ENCODE measurements at regions not wholly inside any gene's neighbourhood (a gene's known extent, or its start where the extent isn't known, plus 50 kb on each side); places are given as distances from the start of the nearest gene placed in this dataset.
"Not testable (repeated sequence)": the region's sequence is repeated elsewhere in the genome, so short reads cannot be mapped to it uniquely, and the experiment has no call there.

DNA sequence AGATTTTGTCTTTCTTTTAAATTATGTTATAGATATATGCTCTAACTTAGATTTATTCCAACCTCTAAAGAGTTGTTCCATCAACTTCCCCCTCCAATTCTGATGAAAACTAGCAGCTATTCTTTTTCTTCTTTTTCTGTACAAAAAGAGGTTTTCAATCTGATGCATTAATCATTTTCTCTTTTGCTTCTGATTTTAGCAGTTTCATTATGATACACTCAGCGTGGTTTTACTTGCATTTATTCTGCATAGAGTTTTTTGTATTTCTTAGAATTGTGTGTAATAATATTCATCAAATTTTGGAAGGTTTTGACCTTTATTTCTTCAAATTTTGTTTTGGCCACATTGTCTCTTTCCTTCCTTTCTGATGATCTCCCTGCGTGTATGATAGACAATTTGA lies 968.1 kb upstream of the CDH18 start:
- H3K4me1 ChIP-seq (ENCODE audit: insufficient read depth, low read length): no peaks in the 10 kb centered on the region
- H3K27me3 ChIP-seq (ENCODE audit: insufficient read depth, low read length): no peaks in the 10 kb centered on the region
- no peaks in the 10 kb centered on the region for H3K9me3 ChIP-seq (ENCODE audit: low read depth, low read length)
- no peak overlapping the region for H3K4me3 ChIP-seq (ENCODE audit: low read length)

DNA sequence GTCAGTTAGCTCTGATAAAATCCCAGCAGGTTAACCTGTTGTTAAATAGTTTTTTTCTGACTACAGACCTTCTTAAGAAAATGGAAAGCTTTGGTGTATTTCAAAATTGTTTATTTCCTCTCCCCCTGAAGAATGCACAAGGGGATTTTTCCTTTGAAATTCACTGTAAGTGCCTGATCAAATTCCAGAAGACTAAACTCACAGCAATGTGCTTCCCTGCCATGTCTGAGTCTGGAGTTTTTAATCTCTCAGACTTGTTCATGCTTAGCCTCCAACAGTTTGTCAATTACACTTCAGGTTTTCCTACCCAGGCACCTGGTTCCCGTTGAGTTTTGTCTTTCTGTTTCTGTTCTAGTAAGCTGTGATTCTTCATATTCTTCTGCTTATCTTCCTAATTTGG lies 961.6 kb upstream of the CDH18 start:
- no peak overlapping the region for H3K4me3 ChIP-seq (ENCODE audit: low read length)
- H3K9me3 ChIP-seq (ENCODE audit: low read depth, low read length): peaks cover 12% of the 10 kb centered on the region
- H3K4me1 ChIP-seq (ENCODE audit: insufficient read depth, low read length): no peaks in the 10 kb centered on the region
- no peaks in the 10 kb centered on the region for H3K27me3 ChIP-seq (ENCODE audit: insufficient read depth, low read length)

DNA sequence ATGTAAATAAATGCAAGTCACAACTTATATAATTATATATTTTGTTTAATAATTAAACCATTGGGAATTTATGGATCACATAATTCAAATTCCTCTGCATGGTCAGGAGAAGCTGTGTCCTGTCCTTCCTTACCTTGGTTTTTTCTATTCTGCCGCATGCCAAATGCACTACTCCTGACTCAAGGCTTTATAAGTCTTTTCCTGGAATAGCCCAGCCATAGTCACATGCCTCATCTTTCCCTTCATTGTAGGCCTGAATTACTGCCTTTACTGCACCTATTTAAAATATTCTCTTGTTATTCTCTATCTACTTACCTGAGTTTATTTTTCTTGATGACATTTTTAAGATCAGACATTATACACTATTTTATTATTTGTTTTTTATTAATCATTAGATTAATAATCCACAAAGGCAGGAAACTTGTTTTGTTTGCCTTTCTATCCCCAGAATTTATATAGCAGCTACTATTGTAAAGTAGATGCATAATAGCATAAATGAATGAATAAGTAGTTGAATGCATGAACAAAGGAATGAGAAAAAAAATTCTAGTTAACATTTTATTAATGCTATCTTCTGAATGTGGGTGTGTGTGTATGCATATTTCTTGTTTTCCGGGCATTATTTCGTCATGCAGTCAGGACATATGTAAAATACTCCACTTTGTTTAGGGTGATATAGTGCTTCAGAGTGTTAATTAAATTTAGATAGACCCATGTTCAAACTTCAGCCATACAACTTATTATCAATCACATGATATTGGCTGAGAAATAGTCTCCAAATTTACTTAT lies 955.4 kb upstream of the CDH18 start:
- not testable (repeated sequence) for H3K4me3 ChIP-seq (ENCODE audit: low read length); H3K27me3 ChIP-seq (ENCODE audit: insufficient read depth, low read length); H3K4me1 ChIP-seq (ENCODE audit: insufficient read depth, low read length)
- H3K9me3 ChIP-seq (ENCODE audit: low read depth, low read length): peaks cover 11% of the 10 kb centered on the region

DNA sequence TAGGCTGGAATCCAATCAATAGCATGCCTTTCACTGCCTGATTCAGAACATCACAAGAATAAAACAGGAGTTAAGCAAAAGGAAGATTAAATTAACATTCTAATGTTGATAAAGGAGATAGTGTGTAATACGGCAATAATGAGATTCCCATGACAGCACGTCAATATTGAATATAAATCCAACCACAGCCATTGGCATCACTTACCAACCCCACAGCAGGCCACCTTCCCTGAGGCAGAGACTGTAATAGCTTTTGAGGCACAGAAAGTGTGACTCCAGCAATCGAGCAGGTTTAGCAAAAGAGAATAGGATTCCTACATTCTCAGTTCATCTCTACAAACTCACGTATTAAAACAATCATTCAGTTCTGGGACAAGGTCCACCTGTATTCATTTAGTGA lies 954.6 kb upstream of the CDH18 start:
- not testable (repeated sequence) for H3K9me3 ChIP-seq (ENCODE audit: low read depth, low read length); H3K4me1 ChIP-seq (ENCODE audit: insufficient read depth, low read length); H3K27me3 ChIP-seq (ENCODE audit: insufficient read depth, low read length); H3K4me3 ChIP-seq (ENCODE audit: low read length)

DNA sequence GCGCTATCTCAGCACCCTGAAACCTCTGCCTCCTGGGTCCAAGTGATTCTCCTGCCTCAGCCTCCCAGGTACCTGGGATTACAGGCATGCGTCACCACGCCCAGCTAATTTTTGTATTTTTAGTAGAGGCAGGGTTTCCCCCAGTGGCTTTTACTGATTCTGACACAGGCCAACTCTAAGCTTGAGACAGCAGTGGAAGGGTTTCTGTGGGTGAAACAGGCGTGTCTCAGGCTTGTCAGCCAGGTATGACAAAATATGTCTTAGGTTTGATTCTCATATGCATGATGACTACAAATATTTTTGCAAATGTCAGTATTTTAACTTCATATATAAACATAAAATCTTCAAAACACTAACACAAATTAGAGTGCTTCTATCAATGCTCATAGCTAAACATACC lies 952.8 kb upstream of the CDH18 start:
- not testable (repeated sequence) for H3K27me3 ChIP-seq (ENCODE audit: insufficient read depth, low read length); H3K4me3 ChIP-seq (ENCODE audit: low read length); H3K4me1 ChIP-seq (ENCODE audit: insufficient read depth, low read length); H3K9me3 ChIP-seq (ENCODE audit: low read depth, low read length)

GRCh38 chr5:20890936-20891335 lies 902.9 kb upstream of the CDH18 start:
- not testable (repeated sequence) for H3K4me3 ChIP-seq (ENCODE audit: low read length); H3K9me3 ChIP-seq (ENCODE audit: low read depth, low read length); H3K4me1 ChIP-seq (ENCODE audit: insufficient read depth, low read length); H3K27me3 ChIP-seq (ENCODE audit: insufficient read depth, low read length)

- not testable (repeated sequence) for H3K27me3 ChIP-seq (ENCODE audit: insufficient read depth, low read length); H3K9me3 ChIP-seq (ENCODE audit: low read depth, low read length); H3K4me3 ChIP-seq (ENCODE audit: low read length)
Measured at GRCh38 chr5:20875726-20876125, 887.7 kb upstream of the CDH18 start.

DNA sequence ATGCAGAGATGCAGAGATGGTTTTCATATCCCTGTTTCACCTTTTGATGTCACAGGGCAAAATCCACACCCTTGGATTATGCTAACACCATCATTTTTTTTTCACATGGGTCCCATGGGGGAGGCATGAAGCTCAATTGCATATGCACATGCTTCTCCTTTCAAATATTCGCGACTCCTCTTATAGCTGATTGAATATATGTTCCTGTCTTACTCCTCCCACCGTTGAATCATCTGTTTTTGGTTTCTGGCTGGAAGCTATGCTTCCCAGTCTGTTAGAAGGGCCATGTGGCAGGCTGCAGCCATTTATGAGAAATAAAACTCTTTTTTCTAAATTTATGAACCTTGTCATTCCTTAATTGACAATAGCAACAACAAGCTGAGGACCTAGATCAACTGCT lies 877.9 kb upstream of the CDH18 start:
- not testable (repeated sequence) for H3K27me3 ChIP-seq (ENCODE audit: insufficient read depth, low read length); H3K4me1 ChIP-seq (ENCODE audit: insufficient read depth, low read length); H3K9me3 ChIP-seq (ENCODE audit: low read depth, low read length); H3K4me3 ChIP-seq (ENCODE audit: low read length)

More at GRCh38 chr5:20875726-20876125, 887.7 kb upstream of the CDH18 start:
- not testable (repeated sequence) for H3K4me1 ChIP-seq (ENCODE audit: insufficient read depth, low read length)

DNA sequence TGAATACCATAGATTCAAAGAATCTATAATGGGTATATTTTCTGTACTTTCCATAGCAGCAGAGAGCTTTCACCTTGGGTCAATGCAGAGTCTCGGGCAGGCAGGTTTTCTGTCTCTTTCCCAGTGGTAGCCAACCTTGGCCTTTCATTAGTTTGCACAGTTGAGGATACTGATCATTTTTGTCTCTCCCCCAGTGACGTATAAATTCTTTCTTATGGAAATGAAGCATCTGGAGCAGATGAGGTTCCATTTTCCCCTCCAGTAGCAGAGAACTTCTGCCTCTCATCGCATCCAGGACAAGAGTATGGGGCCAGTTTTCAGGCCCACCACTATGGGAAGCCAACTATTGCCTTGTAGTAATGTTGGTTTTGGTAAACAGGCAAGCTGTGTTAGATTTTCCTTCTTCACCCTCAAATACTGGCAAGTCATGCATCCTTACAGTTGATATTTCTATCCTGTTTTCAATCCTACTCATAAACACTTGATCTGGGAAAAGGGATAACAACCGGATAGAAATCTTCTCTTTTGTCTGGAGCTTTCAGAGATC lies 845.2 kb upstream of the CDH18 start:
- H3K4me1 ChIP-seq (ENCODE audit: insufficient read depth, low read length): no peaks in the 10 kb centered on the region
- no peak overlapping the region for H3K4me3 ChIP-seq (ENCODE audit: low read length)
- H3K27me3 ChIP-seq (ENCODE audit: insufficient read depth, low read length): no peaks in the 10 kb centered on the region
- peaks cover 6% of the 10 kb centered on the region for H3K9me3 ChIP-seq (ENCODE audit: low read depth, low read length)

DNA sequence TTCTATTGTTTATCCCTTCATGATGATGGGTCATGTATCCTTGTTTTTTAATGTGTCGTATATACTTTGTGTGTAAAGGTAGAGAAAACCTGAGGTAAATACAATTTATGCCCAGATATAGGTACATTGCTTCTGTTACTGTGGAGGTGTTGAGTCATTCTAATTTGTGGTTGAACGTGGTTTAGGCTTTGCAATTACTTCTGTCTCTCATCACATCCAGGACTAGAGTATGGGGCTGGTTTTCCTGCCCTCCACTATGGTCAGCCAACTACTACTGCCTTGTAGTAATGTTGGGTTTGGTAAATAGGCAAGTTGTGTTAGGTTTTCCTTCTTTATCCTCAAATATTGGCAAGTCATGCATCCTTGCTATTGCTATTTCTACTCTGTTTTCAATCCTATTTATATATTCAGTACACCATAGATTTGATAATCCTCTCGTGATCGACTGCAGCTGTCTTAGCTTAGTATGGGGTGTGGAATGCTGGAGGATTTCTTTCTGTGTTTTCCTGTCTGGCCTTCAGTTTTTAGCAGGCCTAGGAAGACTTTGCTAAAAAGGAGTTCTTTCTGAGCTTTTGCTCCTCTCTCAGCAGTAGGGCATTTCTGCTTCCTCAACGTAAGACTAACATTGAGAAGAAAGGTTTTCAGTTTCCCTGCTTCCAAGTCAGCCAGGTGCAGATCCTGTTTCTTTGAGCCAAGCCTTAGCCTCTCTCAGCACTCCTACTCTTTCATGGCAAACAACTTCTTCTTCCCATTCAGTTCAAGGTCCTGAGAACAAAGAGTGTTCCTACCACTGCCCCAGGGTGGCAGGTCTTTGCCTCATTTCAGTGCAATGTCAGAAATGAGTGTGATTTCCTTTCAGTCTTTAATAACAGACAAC lies 844.4 kb upstream of the CDH18 start:
- Histone ChIP-seq H3K4me3 (ENCODE audit: low read length) (no peak overlapping the region), H3K9me3 (ENCODE audit: low read depth, low read length) (peaks cover 6% of the 10 kb centered on the region)

GRCh38 chr5:20825951-20826350 lies 838.0 kb upstream of the CDH18 start:
- not testable (repeated sequence) for H3K9me3 ChIP-seq (ENCODE audit: low read depth, low read length); H3K4me3 ChIP-seq (ENCODE audit: low read length); H3K4me1 ChIP-seq (ENCODE audit: insufficient read depth, low read length); H3K27me3 ChIP-seq (ENCODE audit: insufficient read depth, low read length)

More for the DNA sequence above, 844.4 kb upstream of the CDH18 start:
- H3K27me3 ChIP-seq (ENCODE audit: insufficient read depth, low read length): no peaks in the 10 kb centered on the region
- no peaks in the 10 kb centered on the region for H3K4me1 ChIP-seq (ENCODE audit: insufficient read depth, low read length)

DNA sequence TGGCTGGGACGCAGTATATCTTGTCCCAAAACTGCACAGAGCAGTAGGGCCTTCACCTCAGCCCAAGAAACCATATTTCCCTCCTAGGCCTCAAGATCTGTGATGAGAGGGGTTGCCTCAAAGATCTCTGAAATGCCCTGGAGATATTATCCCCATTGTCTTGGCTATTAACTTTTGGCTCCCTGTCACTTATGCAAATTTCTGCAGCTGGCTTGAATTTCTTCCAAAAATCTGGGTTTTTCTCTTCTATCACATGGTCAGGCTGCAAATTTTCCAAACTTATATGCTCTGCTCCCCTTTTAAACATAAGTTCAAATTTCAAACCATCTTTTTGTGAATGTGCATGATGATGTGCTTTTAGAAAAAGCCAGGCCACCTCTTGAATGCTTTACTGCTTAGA lies 809.2 kb upstream of the CDH18 start:
- not testable (repeated sequence) for H3K9me3 ChIP-seq (ENCODE audit: low read depth, low read length); H3K4me3 ChIP-seq (ENCODE audit: low read length); H3K27me3 ChIP-seq (ENCODE audit: insufficient read depth, low read length); H3K4me1 ChIP-seq (ENCODE audit: insufficient read depth, low read length)

DNA sequence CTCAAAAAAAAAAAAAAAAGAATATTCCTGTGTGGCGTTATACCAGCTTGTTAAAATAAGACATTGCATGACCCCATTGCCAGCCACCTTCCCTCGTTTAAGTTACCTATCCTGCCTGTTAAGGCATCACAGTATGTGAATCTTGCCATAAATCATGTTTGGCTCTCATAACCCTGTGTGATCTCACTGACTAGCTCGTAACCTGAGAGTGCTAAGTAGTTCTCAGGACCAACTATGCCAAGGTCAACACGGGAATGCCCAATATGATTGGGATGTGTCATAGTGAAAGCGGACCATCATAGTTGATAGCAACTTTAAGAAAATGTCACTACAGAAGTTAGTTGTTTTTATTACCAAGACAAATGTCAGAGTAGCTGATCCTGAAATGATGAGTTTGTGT lies 796.8 kb upstream of the CDH18 start:
- H3K4me3 ChIP-seq (ENCODE audit: low read length); H3K9me3 ChIP-seq (ENCODE audit: low read depth, low read length); H3K4me1 ChIP-seq (ENCODE audit: insufficient read depth, low read length); H3K27me3 ChIP-seq (ENCODE audit: insufficient read depth, low read length): not testable (repeated sequence)

DNA sequence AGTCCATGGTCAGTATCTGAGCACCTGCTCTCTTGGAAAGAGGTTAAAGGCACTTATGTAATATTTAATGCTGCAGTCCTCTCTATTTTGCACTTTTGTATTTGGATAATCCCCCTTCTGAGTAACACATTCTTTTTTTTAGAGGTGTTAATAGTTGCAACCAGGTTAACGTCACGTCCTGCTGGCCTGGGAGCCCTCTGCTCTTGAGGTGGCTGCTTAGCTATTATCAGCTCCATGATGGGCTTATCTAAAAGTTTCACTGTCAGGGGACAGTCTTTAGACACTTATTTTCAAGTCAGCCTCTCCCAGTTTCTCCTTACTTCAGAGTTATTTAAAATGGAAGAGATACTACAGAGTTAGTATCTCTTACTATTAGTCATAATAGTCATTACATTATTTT lies 795.5 kb upstream of the CDH18 start:
- H3K9me3 ChIP-seq (ENCODE audit: low read depth, low read length); H3K27me3 ChIP-seq (ENCODE audit: insufficient read depth, low read length); H3K4me3 ChIP-seq (ENCODE audit: low read length); H3K4me1 ChIP-seq (ENCODE audit: insufficient read depth, low read length): not testable (repeated sequence)

DNA sequence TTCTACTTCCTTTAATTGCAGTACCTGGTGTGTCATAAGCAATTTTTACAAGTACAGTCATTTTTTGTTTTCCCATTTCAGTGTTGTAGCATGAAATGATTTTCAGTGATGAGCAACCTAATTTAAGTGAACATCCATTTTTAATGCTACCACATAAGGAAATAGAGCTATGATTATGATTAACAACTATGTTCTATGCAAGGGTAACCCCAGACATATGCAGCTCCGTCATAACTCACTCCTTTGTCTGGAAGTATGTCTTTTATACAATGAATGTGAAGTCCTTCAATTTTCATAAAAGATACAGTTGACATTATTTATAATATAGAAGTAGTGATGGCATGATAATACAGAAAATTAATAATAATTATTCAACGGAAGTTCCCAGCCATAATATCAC lies 783.3 kb upstream of the CDH18 start:
- not testable (repeated sequence) for H3K9me3 ChIP-seq (ENCODE audit: low read depth, low read length); H3K4me3 ChIP-seq (ENCODE audit: low read length); H3K27me3 ChIP-seq (ENCODE audit: insufficient read depth, low read length); H3K4me1 ChIP-seq (ENCODE audit: insufficient read depth, low read length)

GRCh38 chr5:20765074-20765473 lies 777.1 kb upstream of the CDH18 start:
- H3K27me3 ChIP-seq (ENCODE audit: insufficient read depth, low read length); H3K4me3 ChIP-seq (ENCODE audit: low read length); H3K4me1 ChIP-seq (ENCODE audit: insufficient read depth, low read length); H3K9me3 ChIP-seq (ENCODE audit: low read depth, low read length): not testable (repeated sequence)

Data from mononuclear cell (primary cell).